GM13977 (cell line): ENCODE measurements at regions not wholly inside any gene's neighbourhood (a gene's known extent, or its start where the extent isn't known, plus 50 kb on each side); places are given as distances from the start of the nearest gene placed in this dataset.

Experiments
- DNase-seq: peaks from one replicate; pipeline ENCODE4 v3.0.0; 2012; ENCODE audit warnings: low spot score
- in situ Hi-C: fragments of 300-500 bp; cut with MboI; formaldehyde crosslinking; loops from one replicate; pipeline ENCODE4 v1.12.0; 2022; ENCODE audit warnings: low sequenced_read_pairs, low pct_unique_long_range_greater_than_20kb, mixed read lengths, inconsistent platforms; ENCODE audit not compliant: unreplicated experiment
- TF ChIP-seq, protein P1 (sequence below): IDR thresholded peaks from 2 replicates; pipeline ENCODE4 v1.5.1; 2012; ENCODE audit warnings: mild to moderate bottlenecking, control low read depth; ENCODE audit not compliant: insufficient read depth; ENCODE audit errors: extremely low read depth, missing control alignments

DNA sequence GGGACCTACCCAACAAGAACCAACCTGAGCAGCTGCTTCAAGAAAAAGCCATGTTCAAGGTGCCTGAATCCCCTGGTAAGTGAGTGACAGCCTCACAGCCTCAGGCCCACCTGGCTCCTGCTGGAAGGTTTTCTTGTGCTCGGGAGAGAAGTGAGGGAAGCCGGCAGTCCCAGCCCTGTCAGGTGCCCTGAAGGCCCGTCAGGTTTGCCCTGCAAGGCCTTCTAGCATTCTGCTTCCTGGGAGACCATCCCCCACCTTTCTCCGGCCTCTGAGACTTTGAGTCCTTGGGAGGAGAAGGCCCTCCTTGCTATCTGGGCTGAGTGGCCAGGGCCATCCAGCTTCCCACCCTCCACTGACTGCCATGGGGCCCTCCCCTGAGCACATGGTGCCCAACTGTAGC lies 166.7 kb upstream of the ZNF267 start:
- no peak for DNase-seq
- TF ChIP-seq, protein P1, sequence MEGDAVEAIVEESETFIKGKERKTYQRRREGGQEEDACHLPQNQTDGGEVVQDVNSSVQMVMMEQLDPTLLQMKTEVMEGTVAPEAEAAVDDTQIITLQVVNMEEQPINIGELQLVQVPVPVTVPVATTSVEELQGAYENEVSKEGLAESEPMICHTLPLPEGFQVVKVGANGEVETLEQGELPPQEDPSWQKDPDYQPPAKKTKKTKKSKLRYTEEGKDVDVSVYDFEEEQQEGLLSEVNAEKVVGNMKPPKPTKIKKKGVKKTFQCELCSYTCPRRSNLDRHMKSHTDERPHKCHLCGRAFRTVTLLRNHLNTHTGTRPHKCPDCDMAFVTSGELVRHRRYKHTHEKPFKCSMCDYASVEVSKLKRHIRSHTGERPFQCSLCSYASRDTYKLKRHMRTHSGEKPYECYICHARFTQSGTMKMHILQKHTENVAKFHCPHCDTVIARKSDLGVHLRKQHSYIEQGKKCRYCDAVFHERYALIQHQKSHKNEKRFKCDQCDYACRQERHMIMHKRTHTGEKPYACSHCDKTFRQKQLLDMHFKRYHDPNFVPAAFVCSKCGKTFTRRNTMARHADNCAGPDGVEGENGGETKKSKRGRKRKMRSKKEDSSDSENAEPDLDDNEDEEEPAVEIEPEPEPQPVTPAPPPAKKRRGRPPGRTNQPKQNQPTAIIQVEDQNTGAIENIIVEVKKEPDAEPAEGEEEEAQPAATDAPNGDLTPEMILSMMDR: no peak
- in situ Hi-C loops: loop anchor here (25.0 kb wide), 2 partner anchors 180 to 195 kb away; partner anchors contain the start of gene RUSF1

DNA sequence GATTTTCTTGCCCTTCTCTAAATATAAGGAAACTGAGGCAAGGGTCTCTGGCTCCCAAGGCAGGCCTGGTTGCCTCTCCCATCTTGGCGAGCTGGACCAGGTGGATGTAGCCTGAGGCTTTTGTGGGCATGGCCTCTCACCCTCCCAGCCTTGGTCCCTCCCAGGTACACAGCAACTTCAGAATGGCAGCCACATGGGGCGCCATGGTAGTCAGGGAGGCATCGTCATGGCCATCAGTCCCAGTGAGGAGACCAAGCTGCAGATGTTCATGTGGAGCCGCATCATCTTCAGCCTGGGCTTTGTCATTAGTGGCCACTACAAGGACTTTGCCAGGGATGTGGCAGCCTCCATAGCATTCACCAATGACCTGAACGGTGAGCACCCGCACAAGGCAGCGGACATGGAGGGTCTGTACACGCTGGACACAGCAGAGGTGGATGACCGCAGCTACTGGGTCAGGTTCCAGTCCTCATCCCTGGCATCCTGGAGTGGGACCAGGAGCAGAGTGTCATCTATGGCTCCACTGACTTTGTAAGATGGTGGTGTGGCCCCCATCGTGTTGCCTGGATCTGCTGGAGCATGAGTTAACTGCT lies 165.8 kb upstream of the ZNF267 start:
- DNase-seq: no peak
- TF ChIP-seq, protein P1: no peak
- in situ Hi-C loops: loop anchor here (25.0 kb wide), 2 partner anchors 179 to 196 kb away; partner anchors contain the start of gene RUSF1

DNA sequence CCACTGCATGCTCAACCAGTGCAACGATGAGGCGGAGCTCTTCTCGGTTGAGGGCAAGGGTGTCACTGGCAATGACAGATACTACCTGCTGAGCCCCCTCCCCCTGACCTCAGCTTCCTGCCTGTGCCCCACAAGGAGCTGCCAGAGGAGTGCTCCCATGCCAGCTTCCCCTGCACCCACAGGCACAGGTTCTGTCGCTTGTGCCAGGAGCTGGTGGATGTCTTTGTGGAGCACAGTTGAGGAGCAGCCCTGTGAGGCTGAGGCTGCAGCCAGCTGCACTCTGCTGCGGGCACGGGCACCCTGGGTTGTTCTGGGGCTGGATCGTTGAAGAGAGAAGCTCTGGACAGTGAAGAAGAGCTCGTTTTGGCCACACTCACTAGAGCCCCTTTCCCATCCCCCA lies 165.3 kb upstream of the ZNF267 start:
- DNase-seq: no peak
- TF ChIP-seq, protein P1: no peak
- in situ Hi-C loops: loop anchor here (25.0 kb wide), 2 partner anchors 179 to 196 kb away; partner anchors contain the start of gene RUSF1

DNA sequence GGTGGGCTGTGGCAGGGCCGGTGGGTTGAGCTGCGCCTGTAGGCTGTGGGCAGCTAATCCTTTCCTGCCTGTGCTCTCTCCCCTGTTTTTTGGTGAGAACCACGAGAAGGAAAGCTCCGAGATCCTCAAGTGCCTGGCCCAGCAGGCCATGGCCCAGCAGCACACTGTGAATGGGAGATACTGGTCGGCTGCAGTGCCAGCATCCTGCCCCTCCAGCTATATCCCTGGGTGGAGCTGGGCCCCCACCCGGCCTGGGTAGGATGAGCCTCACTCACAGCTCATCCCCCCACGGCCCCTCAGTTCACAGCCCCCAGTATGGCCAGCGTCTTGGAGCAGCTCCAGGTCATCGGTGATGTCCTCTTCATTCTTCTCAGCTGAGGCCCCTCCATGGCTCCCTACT lies 164.4 kb upstream of the ZNF267 start:
- no peak for DNase-seq
- TF ChIP-seq, protein P1: no peak
- in situ Hi-C loops: loop anchor here (25.0 kb wide), 2 partner anchors 178 to 197 kb away; partner anchors contain the start of gene RUSF1

DNA sequence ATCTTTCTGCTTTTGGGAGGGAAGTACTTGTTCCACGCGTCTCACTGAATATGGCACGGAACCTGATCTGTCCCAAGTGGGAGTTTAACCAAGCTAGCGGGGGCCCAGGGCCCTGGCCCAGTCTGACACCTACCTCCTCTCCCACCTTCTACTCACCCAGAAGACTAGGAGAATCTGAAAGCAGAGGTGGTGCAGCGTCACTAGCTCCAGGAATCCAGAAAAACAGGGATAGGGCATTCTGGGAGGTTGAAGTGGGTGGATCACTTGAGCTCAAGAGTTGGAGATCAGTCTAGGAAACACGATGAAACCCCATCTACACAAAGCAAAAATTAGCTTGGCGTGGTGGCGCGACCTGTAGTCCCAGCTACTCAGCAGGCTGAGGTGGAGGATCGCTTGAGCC lies 163.5 kb upstream of the ZNF267 start:
- TF ChIP-seq, protein P1: no peak
- in situ Hi-C loops: loop anchor here (25.0 kb wide), 2 partner anchors 177 to 198 kb away; partner anchors contain the start of gene RUSF1
- no peak for DNase-seq

DNA sequence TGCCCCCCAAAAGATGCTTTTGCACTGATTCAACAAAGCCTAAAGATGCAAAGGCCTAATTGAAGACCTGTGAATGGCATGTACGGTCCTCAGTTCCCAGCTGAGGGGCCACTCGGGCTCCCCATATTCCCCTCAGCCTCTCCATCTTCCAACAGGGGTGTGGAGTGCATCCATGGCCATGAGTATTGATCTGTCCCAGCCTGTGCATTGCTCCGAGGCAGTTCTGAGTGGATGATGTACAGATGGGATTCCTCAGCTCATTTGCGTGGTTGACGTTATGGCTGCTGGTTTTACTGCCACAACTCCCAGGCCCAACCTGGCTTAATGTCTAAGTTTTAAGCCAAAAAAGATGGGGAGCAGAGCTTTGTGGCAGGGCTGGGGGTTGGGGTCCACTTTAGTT lies 162.7 kb upstream of the ZNF267 start:
- in situ Hi-C loops: loop anchor here (25.0 kb wide), 2 partner anchors 176 to 199 kb away; partner anchors contain the start of gene RUSF1
- DNase-seq: no peak
- TF ChIP-seq, protein P1: no peak
